Natural killer cell (primary cell): ENCODE measurements at regions not wholly inside any gene's neighbourhood (a gene's known extent, or its start where the extent isn't known, plus 50 kb on each side); places are given as distances from the start of the nearest gene placed in this dataset.

Experiments used
- ATAC-seq, 3 donors: fragments of 150-1000 bp in 2 of 3; fragments of 200-7000 bp in 1 of 3; cut with Tn5 transposase; 1 replicate in 1 of 3; 2 replicates in 2 of 3; pipeline ENCODE4 v1.10.0; 2021; ENCODE audit warnings: mild to moderate bottlenecking in 2 of 3, moderate library complexity in 2 of 3
- DNase-seq, 2 donors: peaks; one replicate each; pipeline versions ENCODE4 v3.0.0 to v3.0.0-alpha.2; 2013 to 2021; ENCODE audit warnings: mixed read lengths in 1 of 2
- H3K27ac ChIP-seq: one replicate; pipeline ENCODE4 v1.5.1; 2013; ENCODE audit warnings: mild to moderate bottlenecking, low read length
- H3K27me3 ChIP-seq: one replicate; pipeline ENCODE4 v1.6.1; 2013; ENCODE audit warnings: low read length; ENCODE audit not compliant: control insufficient read depth, insufficient read depth
- H3K36me3 ChIP-seq: one replicate; pipeline ENCODE4 v1.6.1; 2013; ENCODE audit warnings: low read length; ENCODE audit not compliant: control insufficient read depth, insufficient read depth
- H3K4me1 ChIP-seq: one replicate; pipeline ENCODE4 v1.6.1; 2013; ENCODE audit warnings: low read length; ENCODE audit not compliant: control insufficient read depth, insufficient read depth
- H3K4me3 ChIP-seq: one replicate; pipeline ENCODE4 v1.5.1; 2013; ENCODE audit warnings: low read length
- H3K9me3 ChIP-seq: one replicate; pipeline ENCODE4 v1.6.1; 2013; ENCODE audit warnings: low read length; ENCODE audit not compliant: control insufficient read depth, insufficient read depth
- H3K27ac Mint-ChIP-seq, 2 donors: one replicate each; pipeline ENCODE4 v1.8.0; 2022; ENCODE audit warnings: mild to moderate bottlenecking in 2 of 2, mixed read lengths in 2 of 2, moderate library complexity in 1 of 2
- H3K27me3 Mint-ChIP-seq, 2 donors: one replicate each; pipeline ENCODE4 v1.8.0; 2022; ENCODE audit warnings: low read depth in 2 of 2, mixed read lengths in 2 of 2
- H3K36me3 Mint-ChIP-seq: one replicate; pipeline ENCODE4 v1.8.0; 2022; ENCODE audit warnings: mixed read lengths
- H3K4me1 Mint-ChIP-seq, 2 donors: one replicate each; pipeline ENCODE4 v1.8.0; 2022; ENCODE audit warnings: mixed read lengths in 2 of 2
- H3K4me3 Mint-ChIP-seq: one replicate; pipeline ENCODE4 v1.8.0; 2022; ENCODE audit warnings: mild to moderate bottlenecking, moderate library complexity, mixed read lengths
- H3K9me3 Mint-ChIP-seq, 2 donors: one replicate each; pipeline ENCODE4 v1.8.0; 2022; ENCODE audit warnings: mixed read lengths in 2 of 2
- CTCF ChIP-seq: fragments of 200-600 bp; IDR thresholded peaks from one replicate; pipeline ENCODE4 v1.8.0; 2022; ENCODE audit warnings: antibody characterized with exemption
- WGBS: methylation state at CpG from one replicate; pipeline ENCODE4 v1.1.7; 2013; ENCODE audit warnings: missing lambda C conversion rate; ENCODE audit not compliant: insufficient coverage; 5-methylcytosine and 5-hydroxymethylcytosine counted together
- intact Hi-C: fragments of 100-400 bp; cut with micrococcal nuclease; formaldehyde crosslinking; loops from one replicate; pipeline ENCODE4 v1.14.2; 2022

GRCh38 chr2:41399437-41400087 lies 648.3 kb upstream of the PKDCC start:
- no peak overlapping the region for H3K27ac ChIP-seq
- WGBS = 75% methylated on average over 1 of the region's 1 CpG
- Mint-ChIP-seq H3K4me3 (no peak overlapping the region), H3K4me1 (no peaks in the 10 kb centered on the region), H3K27ac (no peak overlapping the region), H3K9me3 (peaks cover 0 to 3% of the 10 kb centered on the region in 2 donors), H3K36me3 (no peaks in the 10 kb centered on the region), H3K27me3 (no peaks in the 10 kb centered on the region)
- no peak overlapping the region for H3K4me3 ChIP-seq
- H3K27me3 ChIP-seq = no peaks in the 10 kb centered on the region
- no peaks in the 10 kb centered on the region for H3K9me3 ChIP-seq
- no peak for DNase-seq
- no peaks in the 10 kb centered on the region for H3K36me3 ChIP-seq
- H3K4me1 ChIP-seq = no peaks in the 10 kb centered on the region
- TF ChIP-seq CTCF = no peak
- no peak for ATAC-seq
- intact Hi-C loops = no loop called here

GRCh38 chr2:41400088-41400665 lies 647.6 kb upstream of the PKDCC start:
- Mint-ChIP-seq H3K4me1 (no peaks in the 10 kb centered on the region), H3K27ac (no peak overlapping the region), H3K27me3 (no peaks in the 10 kb centered on the region), H3K9me3 (peaks cover 0 to 3% of the 10 kb centered on the region in 2 donors), H3K36me3 (no peaks in the 10 kb centered on the region), H3K4me3 (no peak overlapping the region)
- Histone ChIP-seq H3K4me1 (no peaks in the 10 kb centered on the region), H3K9me3 (no peaks in the 10 kb centered on the region), H3K27me3 (no peaks in the 10 kb centered on the region), H3K27ac (no peak overlapping the region), H3K36me3 (no peaks in the 10 kb centered on the region), H3K4me3 (no peak overlapping the region)
- no peak for TF ChIP-seq CTCF
- WGBS = 80% methylated on average over 1 of the region's 6 CpGs
- DNase-seq = no peak
- intact Hi-C loops = no loop called here
- no peak for ATAC-seq

- Histone ChIP-seq H3K4me1 (no peaks in the 10 kb centered on the region), H3K36me3 (no peaks in the 10 kb centered on the region), H3K9me3 (no peaks in the 10 kb centered on the region), H3K27me3 (no peaks in the 10 kb centered on the region), H3K27ac (no peak overlapping the region), H3K4me3 (no peak overlapping the region)
- 81% methylated on average over 1 of the region's 2 CpGs for WGBS
- no peak for TF ChIP-seq CTCF
- ATAC-seq = no peak
- no peaks in the 10 kb centered on the region for H3K36me3 Mint-ChIP-seq
- H3K27ac Mint-ChIP-seq = no peak overlapping the region
- intact Hi-C loops = no loop called here
- no peaks in the 10 kb centered on the region for H3K9me3 Mint-ChIP-seq
- no peaks in the 10 kb centered on the region for H3K4me1 Mint-ChIP-seq
- no peak overlapping the region for H3K4me3 Mint-ChIP-seq
- DNase-seq = no peak
- H3K27me3 Mint-ChIP-seq = peaks cover 0 to 1% of the 10 kb centered on the region in 2 donors
Observed at GRCh38 chr2:41405441-41405840, 642.4 kb upstream of the PKDCC start.

- intact Hi-C loops = no loop called here
- H3K4me3 ChIP-seq = no peak overlapping the region
- Mint-ChIP-seq H3K4me3 (no peak overlapping the region), H3K9me3 (no peaks in the 10 kb centered on the region), H3K36me3 (no peaks in the 10 kb centered on the region), H3K27me3 (peaks cover 3 to 5% of the 10 kb centered on the region in 2 donors), H3K27ac (no peak overlapping the region), H3K4me1 (peaks cover 1% of the 10 kb centered on the region in 2 donors)
- WGBS = 78% methylated on average over 2 of the region's 4 CpGs
- no peak for TF ChIP-seq CTCF
- ATAC-seq = no peak
- no peak for DNase-seq
- H3K36me3 ChIP-seq = no peaks in the 10 kb centered on the region
- H3K9me3 ChIP-seq = no peaks in the 10 kb centered on the region
- no peak overlapping the region for H3K27ac ChIP-seq
- H3K27me3 ChIP-seq = no peaks in the 10 kb centered on the region
- H3K4me1 ChIP-seq = no peaks in the 10 kb centered on the region
Observed at GRCh38 chr2:41409328-41409727, 638.5 kb upstream of the PKDCC start.
